Esophagus muscularis mucosa (tissue), 4 donors: ENCODE measurements at regions not wholly inside any gene's neighbourhood (a gene's known extent, or its start where the extent isn't known, plus 50 kb on each side); places are given as distances from the start of the nearest gene placed in this dataset.

Experiments
- DNase-seq: peaks from one replicate; pipeline ENCODE4 v3.0.0-alpha.2; 2017; ENCODE audit errors: extremely low spot score
- H3K27ac ChIP-seq, 4 donors: fragments of 200-600 bp; sonication (generic); replicated peaks in 1 of 4; 1 replicate in 3 of 4; 2 replicates in 1 of 4; pipeline ENCODE4 v1.5.1; 2016 to 2019; ENCODE audit warnings: mild to moderate bottlenecking in 1 of 4
- H3K27me3 ChIP-seq, 4 donors: fragments of 200-600 bp; sonication (generic); one replicate each; pipeline versions ENCODE4 v1.5.1 to v1.6.0; 2016 to 2019
- H3K36me3 ChIP-seq, 4 donors: fragments of 200-600 bp; sonication (generic); one replicate each; pipeline ENCODE4 v1.5.1; 2016 to 2019
- H3K4me1 ChIP-seq, 4 donors: fragments of 200-600 bp; sonication (generic); one replicate each; pipeline ENCODE4 v1.5.1; 2016 to 2019
- H3K4me3 ChIP-seq, 4 donors: fragments of 200-600 bp; sonication (generic); 1 replicate in 2 of 4; 2 replicates in 2 of 4; pipeline ENCODE4 v1.5.1; 2016 to 2019; ENCODE audit warnings: mild to moderate bottlenecking in 4 of 4, moderate library complexity in 1 of 4
- H3K9me3 ChIP-seq, 4 donors: fragments of 200-600 bp; sonication (generic); 1 replicate in 3 of 4; 2 replicates in 1 of 4; pipeline ENCODE4 v1.5.1; 2016 to 2019
- EP300 ChIP-seq: sonication (generic); formaldehyde crosslinking; IDR thresholded peaks from one replicate; pipeline ENCODE4 v1.6.1; 2017; ENCODE audit warnings: antibody characterized with exemption
- POLR2A ChIP-seq: fragments of 450-650 bp; IDR thresholded peaks from one replicate; pipeline ENCODE4 v1.6.1; 2017; ENCODE audit warnings: antibody characterized with exemption, moderate library complexity, mild to moderate bottlenecking, low read depth
- POLR2AphosphoS5 ChIP-seq, 2 donors: sonication (generic); formaldehyde crosslinking; IDR thresholded peaks; one replicate each; pipeline ENCODE4 v1.6.1; 2017; ENCODE audit warnings: antibody characterized with exemption in 2 of 2
- WGBS: methylation state at CpG from one replicate; pipeline ENCODE4 v1.1.5; 2018; 5-methylcytosine and 5-hydroxymethylcytosine counted together
- intact Hi-C: fragments of 100-400 bp; cut with DNase I; formaldehyde crosslinking; loops from one replicate; pipeline ENCODE4 v1.15.1; 2023
- TF ChIP-seq, protein P1 (sequence below), 3 experiments: fragments of 200-600 bp in 2 of 3; fragments of 450-650 bp in 1 of 3; sonication (generic) in 2 of 3; IDR thresholded peaks; one replicate each; pipeline ENCODE4 v1.5.1; 2017 to 2019; ENCODE audit warnings: antibody characterized with exemption in 3 of 3, mild to moderate bottlenecking in 2 of 3, moderate library complexity in 1 of 3

DNA sequence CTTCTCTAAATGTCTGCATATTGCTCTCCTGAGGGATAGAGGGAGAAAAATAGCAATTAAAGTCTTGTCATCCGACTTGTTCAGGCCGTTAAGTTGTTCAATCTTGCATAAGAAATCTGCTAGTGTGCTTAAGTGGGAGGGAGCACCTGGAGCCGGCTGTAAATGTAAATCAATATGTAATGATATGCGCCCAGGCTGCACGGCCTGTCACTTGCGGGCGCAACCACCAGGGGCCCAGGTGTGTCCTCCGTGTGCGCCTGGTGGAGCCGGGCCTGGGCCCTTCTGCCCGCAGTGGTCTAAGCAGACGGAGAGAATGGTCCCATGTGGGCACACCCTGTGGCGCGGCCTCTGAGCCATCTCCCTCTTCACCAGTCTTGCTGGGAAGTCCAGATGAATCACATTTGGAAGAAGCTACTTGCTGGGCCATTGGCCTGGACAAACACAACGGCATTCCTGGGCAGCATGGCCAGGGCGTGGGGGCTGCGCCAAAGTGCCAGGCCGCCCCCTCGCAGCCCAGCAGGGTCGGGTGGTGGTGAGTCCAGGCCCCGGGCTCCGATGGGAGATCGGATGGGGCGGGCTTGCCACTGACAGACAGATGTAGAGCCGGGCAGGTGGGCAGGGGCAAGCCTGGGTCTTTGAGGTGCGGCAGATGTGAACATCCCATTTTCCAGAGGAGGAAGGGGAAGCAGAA is 193.3 kb upstream of the C14orf180 start:
- intact Hi-C loops: no loop called here
- no peaks in the 10 kb centered on the region for H3K36me3 ChIP-seq
- no peak for TF ChIP-seq POLR2AphosphoS5 (IDR thresholded peaks at IDR 0.05)
- TF ChIP-seq EP300: no peak
- TF ChIP-seq, protein P1, sequence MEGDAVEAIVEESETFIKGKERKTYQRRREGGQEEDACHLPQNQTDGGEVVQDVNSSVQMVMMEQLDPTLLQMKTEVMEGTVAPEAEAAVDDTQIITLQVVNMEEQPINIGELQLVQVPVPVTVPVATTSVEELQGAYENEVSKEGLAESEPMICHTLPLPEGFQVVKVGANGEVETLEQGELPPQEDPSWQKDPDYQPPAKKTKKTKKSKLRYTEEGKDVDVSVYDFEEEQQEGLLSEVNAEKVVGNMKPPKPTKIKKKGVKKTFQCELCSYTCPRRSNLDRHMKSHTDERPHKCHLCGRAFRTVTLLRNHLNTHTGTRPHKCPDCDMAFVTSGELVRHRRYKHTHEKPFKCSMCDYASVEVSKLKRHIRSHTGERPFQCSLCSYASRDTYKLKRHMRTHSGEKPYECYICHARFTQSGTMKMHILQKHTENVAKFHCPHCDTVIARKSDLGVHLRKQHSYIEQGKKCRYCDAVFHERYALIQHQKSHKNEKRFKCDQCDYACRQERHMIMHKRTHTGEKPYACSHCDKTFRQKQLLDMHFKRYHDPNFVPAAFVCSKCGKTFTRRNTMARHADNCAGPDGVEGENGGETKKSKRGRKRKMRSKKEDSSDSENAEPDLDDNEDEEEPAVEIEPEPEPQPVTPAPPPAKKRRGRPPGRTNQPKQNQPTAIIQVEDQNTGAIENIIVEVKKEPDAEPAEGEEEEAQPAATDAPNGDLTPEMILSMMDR (IDR thresholded peaks at IDR 0.05): no peak
- TF ChIP-seq POLR2A: no peak
- H3K4me1 ChIP-seq: peaks cover 4 to 9% (median 7%) of the 10 kb centered on the region in 4 donors
- WGBS: 98% methylated on average over 8 of the region's 26 CpGs
- peaks cover 0 to 1% (median 0%) of the 10 kb centered on the region in 4 donors for H3K9me3 ChIP-seq
- no peak overlapping the region for H3K27ac ChIP-seq
- DNase-seq: no peak
- H3K4me3 ChIP-seq: no peak overlapping the region
- H3K27me3 ChIP-seq: peaks cover 0 to 62% (median 0%) of the 10 kb centered on the region in 4 donors

DNA sequence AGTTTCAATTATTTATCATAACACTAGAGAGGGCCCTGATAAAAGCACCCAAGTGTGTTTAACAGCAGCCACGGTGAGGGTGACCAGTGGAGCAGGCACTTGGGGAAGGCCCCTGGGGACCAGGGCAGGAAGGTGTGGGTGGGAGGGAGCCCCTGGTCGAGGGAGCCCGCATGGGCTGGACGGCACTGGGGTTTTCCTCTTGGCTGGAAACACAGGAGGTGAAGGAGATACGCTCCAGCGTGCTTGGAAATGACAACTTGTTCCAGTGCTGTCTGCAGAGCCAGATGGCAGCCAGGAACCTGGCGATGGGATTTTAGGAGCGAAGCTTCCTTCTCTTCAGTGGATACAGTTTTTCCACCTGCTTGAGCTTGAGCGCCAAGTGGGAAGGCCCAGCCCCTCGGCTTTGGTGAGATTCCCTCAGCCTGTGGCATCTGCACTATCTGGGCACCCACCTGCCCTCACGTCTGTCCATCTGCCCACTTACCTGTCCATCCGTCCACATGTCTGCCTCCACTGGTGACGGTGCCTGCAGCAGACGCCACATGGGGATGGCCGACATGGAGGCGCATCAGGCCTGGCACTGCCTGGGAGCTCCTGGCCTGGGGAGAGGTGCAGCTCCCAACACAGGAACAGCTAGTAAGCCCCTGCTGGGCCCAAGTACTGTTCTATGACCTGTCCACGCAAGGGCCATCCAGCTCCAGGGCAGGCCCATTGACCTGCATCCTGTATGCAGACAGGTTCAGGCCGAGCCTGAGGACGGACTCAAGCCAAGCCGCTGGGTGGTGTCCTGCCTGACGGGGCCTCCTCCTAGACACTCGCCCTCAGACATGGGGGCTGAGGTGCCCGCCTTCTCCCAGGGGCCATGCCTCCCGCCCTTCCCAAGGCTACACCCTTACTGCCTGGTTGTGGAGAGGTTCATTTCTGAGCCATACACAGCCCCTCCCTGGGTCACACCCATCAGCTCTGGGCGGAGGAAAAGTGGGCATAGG is 192.2 kb upstream of the C14orf180 start:
- peaks cover 0 to 54% (median 0%) of the 10 kb centered on the region in 4 donors for H3K27me3 ChIP-seq
- TF ChIP-seq, protein P1 (IDR thresholded peaks at IDR 0.05): no peak
- TF ChIP-seq POLR2AphosphoS5 (IDR thresholded peaks at IDR 0.05) (no peak), POLR2A (no peak), EP300 (no peak)
- WGBS: 88% methylated on average over 19 of the region's 25 CpGs
- intact Hi-C loops: no loop called here
- peaks cover 4 to 9% (median 7%) of the 10 kb centered on the region in 4 donors for H3K4me1 ChIP-seq
- H3K27ac ChIP-seq: no peak overlapping the region
- H3K4me3 ChIP-seq: no peak overlapping the region
- DNase-seq: no peak
- no peaks in the 10 kb centered on the region for H3K9me3 ChIP-seq
- H3K36me3 ChIP-seq: no peaks in the 10 kb centered on the region

DNA sequence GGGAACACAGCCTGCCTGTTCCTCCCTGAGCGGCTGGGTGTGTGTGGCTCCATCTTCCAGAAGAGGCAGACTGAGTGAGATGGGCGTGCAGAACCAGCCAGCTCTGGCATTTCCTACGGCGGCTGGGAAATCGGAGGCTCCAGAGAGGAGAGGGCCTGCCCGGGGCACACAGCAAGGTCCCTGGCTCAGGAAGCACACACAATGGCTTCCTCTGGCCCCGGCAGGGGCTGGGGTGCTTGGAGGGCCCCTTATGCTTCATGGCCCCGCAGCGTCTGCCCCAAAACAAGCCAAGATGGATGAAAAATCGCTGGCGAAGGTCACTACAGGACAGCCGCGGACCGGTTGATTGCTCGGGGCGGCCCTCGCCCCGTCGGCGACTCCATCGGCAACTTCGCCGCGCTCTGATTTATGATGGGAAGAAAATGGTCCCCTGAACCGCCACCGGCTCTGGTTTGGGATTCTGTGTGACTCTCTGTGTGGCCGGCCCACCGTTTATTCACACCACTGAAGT is 191.5 kb upstream of the C14orf180 start:
- Histone ChIP-seq H3K4me1 (peaks cover 5 to 14% (median 8%) of the 10 kb centered on the region in 4 donors), H3K27me3 (peaks cover 0 to 47% (median 0%) of the 10 kb centered on the region in 4 donors), H3K9me3 (no peaks in the 10 kb centered on the region), H3K4me3 (no peak overlapping the region), H3K36me3 (no peaks in the 10 kb centered on the region), H3K27ac (no peak overlapping the region)
- WGBS: 86% methylated on average over 28 of the region's 28 CpGs
- no peak for DNase-seq
- TF ChIP-seq POLR2A: no peak
- TF ChIP-seq, protein P1 (IDR thresholded peaks at IDR 0.05): no peak
- no peak for TF ChIP-seq POLR2AphosphoS5 (IDR thresholded peaks at IDR 0.05)
- no peak for TF ChIP-seq EP300
- intact Hi-C loops: no loop called here

DNA sequence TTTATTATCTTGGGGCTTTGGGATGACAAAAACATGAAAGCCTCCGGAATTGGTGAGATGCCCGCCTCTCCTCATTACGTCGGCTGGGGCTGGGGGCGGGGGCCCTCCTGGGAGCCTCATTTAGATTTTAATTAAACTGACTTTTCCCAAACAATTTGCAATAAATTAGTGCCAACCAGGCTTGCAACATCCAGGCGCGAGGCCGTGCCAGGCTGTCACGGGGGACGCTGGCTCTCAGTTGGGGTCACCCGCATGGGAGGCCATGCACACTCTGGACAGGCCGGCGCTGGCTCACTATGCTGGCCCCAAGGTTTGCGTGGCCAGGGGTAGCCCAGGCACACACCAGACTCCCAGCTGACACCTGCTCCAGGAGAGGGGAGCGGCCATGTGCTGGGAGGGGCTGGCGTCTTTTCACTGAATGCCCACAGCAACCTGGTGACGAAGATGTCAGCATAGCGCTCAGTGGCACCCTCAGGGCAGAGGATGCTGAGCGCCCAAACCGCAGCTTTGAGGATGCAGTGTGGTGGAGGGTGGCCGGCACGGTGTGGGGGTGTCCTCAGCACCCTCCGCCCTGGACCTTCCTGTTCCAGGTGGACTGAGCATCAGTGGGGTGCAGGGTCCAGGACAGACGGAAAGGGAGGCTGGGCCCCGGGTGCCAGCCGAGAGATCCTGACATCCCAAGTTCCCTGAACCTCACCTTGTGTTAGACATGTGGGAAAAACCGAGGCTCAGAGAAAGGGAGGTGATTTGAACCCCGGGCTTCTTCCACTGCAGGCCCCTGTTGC is 190.8 kb upstream of the C14orf180 start:
- H3K27me3 ChIP-seq: peaks cover 0 to 47% (median 0%) of the 10 kb centered on the region in 4 donors
- intact Hi-C loops: no loop called here
- 95% methylated on average over 15 of the region's 28 CpGs for WGBS
- H3K9me3 ChIP-seq: no peaks in the 10 kb centered on the region
- H3K4me1 ChIP-seq: peaks cover 1 to 17% (median 8%) of the 10 kb centered on the region in 4 donors
- H3K4me3 ChIP-seq: no peak overlapping the region
- no peaks in the 10 kb centered on the region for H3K36me3 ChIP-seq
- TF ChIP-seq, protein P1 (IDR thresholded peaks at IDR 0.05): no peak
- TF ChIP-seq POLR2A (no peak), POLR2AphosphoS5 (IDR thresholded peaks at IDR 0.05) (no peak), EP300 (no peak)
- no peak overlapping the region for H3K27ac ChIP-seq
- no peak for DNase-seq
